Kidney (tissue), 10 donors: ENCODE measurements at regions not wholly inside any gene's neighbourhood (a gene's known extent, or its start where the extent isn't known, plus 50 kb on each side); places are given as distances from the start of the nearest gene placed in this dataset.
"Not testable (repeated sequence)": the region's sequence is repeated elsewhere in the genome, so short reads cannot be mapped to it uniquely, and the experiment has no call there.

Experiments used
- DNase-seq, 5 donors: peaks; one replicate each; pipeline ENCODE4 v3.0.0-alpha.2; 2013 to 2020
- FAIRE-seq: peaks from 2 replicates; lab custom pipeline; 2012; peaks lifted over from hg19 to GRCh38; lab: Jason Lieb, UNC
- H3K27ac ChIP-seq, 2 donors: one replicate each; pipeline ENCODE4 v1.7.0; 2013; ENCODE audit warnings: low read depth in 2 of 2, low read length in 2 of 2, inconsistent platforms in 1 of 2
- H3K27me3 ChIP-seq: one replicate; pipeline ENCODE4 v1.7.1; 2013; ENCODE audit warnings: low read length, inconsistent platforms; ENCODE audit not compliant: control insufficient read depth, insufficient read depth
- H3K36me3 ChIP-seq, 3 donors: one replicate each; pipeline versions ENCODE4 v1.7.0 to v1.7.1; 2013; ENCODE audit warnings: low read length in 3 of 3, control low read depth in 1 of 3, inconsistent platforms in 1 of 3; ENCODE audit not compliant: insufficient read depth in 3 of 3, control insufficient read depth in 2 of 3
- H3K4me1 ChIP-seq, 3 donors: one replicate each; pipeline versions ENCODE4 v1.7.0 to v1.7.1; 2013; ENCODE audit warnings: low read length in 3 of 3, inconsistent platforms in 1 of 3, low read depth in 1 of 3; ENCODE audit not compliant: control insufficient read depth in 2 of 3, insufficient read depth in 2 of 3
- H3K4me3 ChIP-seq, 3 donors: one replicate each; pipeline versions ENCODE4 v1.7.0 to v1.8.1; 2013; ENCODE audit warnings: low read length in 3 of 3, control low read depth in 1 of 3, inconsistent platforms in 1 of 3
- H3K9ac ChIP-seq, 3 donors: one replicate each; pipeline versions ENCODE4 v1.7.0 to v1.7.1; 2013; ENCODE audit warnings: low read length in 3 of 3, control low read depth in 1 of 3, inconsistent platforms in 1 of 3
- H3K9me3 ChIP-seq, 3 donors: one replicate each; pipeline versions ENCODE4 v1.7.0 to v1.7.1; 2013; ENCODE audit warnings: low read length in 3 of 3, control low read depth in 1 of 3, inconsistent platforms in 1 of 3; ENCODE audit not compliant: control insufficient read depth in 2 of 3, insufficient read depth in 1 of 3
- intact Hi-C: fragments of 100-400 bp; cut with DNase I; formaldehyde crosslinking; loops from one replicate; pipeline ENCODE4 v1.11.1; 2022
- donor health status: control.
- donor health status: control.
- donor health status: DM: yes; HTN: yes; CAD: no.
- donor health status: Normal renal cell carcinoma (clear cell type).

- DNase-seq, H3K27me3 ChIP-seq, H3K27ac ChIP-seq, H3K9ac ChIP-seq, H3K4me1 ChIP-seq, H3K4me3 ChIP-seq, FAIRE-seq, H3K36me3 ChIP-seq, H3K9me3 ChIP-seq, intact Hi-C loops: not testable (repeated sequence)
These were observed 115.3 kb upstream of the NBPF26 start for GRCh38 chr1:120608314-120609014.

GRCh38 chr1:120609015-120609573 lies 114.7 kb upstream of the NBPF26 start:
- H3K27me3 ChIP-seq, H3K9me3 ChIP-seq, H3K27ac ChIP-seq, H3K4me3 ChIP-seq, DNase-seq, H3K36me3 ChIP-seq, H3K9ac ChIP-seq, intact Hi-C loops, H3K4me1 ChIP-seq, FAIRE-seq: not testable (repeated sequence)

GRCh38 chr1:120609834-120610233 lies 113.9 kb upstream of the NBPF26 start:
- DNase-seq, H3K36me3 ChIP-seq, H3K27me3 ChIP-seq, H3K27ac ChIP-seq, intact Hi-C loops, H3K9ac ChIP-seq, FAIRE-seq, H3K4me3 ChIP-seq, H3K9me3 ChIP-seq, H3K4me1 ChIP-seq: not testable (repeated sequence)

- H3K9me3 ChIP-seq, intact Hi-C loops, H3K4me1 ChIP-seq, H3K9ac ChIP-seq, H3K36me3 ChIP-seq, H3K27ac ChIP-seq, H3K4me3 ChIP-seq, DNase-seq, FAIRE-seq, H3K27me3 ChIP-seq: not testable (repeated sequence)
These were observed 108.7 kb upstream of the NBPF26 start for GRCh38 chr1:120614931-120615639.

GRCh38 chr1:120617493-120617892 lies 106.3 kb upstream of the NBPF26 start:
- intact Hi-C loops, H3K27me3 ChIP-seq, DNase-seq, FAIRE-seq, H3K4me1 ChIP-seq, H3K36me3 ChIP-seq, H3K9me3 ChIP-seq, H3K27ac ChIP-seq, H3K9ac ChIP-seq, H3K4me3 ChIP-seq: not testable (repeated sequence)

GRCh38 chr1:120619867-120620692 lies 103.7 kb upstream of the NBPF26 start:
- H3K4me3 ChIP-seq, H3K4me1 ChIP-seq, H3K9ac ChIP-seq, DNase-seq, intact Hi-C loops, H3K27ac ChIP-seq, H3K27me3 ChIP-seq, H3K9me3 ChIP-seq, H3K36me3 ChIP-seq, FAIRE-seq: not testable (repeated sequence)

DNA sequence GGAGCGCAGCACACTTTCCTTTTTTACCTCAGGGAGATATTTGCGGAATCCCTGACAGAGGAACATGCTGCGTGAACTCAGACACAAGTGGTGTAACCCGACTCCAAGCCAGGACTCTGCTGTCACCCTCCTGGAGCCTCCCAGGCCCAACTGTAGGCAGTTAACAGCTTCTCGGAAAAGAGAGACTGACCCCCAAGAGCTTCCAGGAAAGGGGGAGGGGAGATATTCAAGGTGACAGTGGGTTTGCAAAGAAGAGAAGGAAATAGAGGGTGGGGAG lies 103.1 kb upstream of the NBPF26 start:
- H3K36me3 ChIP-seq, intact Hi-C loops, DNase-seq, H3K27ac ChIP-seq, H3K9ac ChIP-seq, H3K9me3 ChIP-seq, H3K4me3 ChIP-seq, H3K27me3 ChIP-seq, FAIRE-seq, H3K4me1 ChIP-seq: not testable (repeated sequence)

- H3K4me3 ChIP-seq, H3K36me3 ChIP-seq, intact Hi-C loops, FAIRE-seq, H3K27me3 ChIP-seq, DNase-seq, H3K9me3 ChIP-seq, H3K9ac ChIP-seq, H3K27ac ChIP-seq, H3K4me1 ChIP-seq: not testable (repeated sequence)
These were observed 102.5 kb upstream of the NBPF26 start for GRCh38 chr1:120621278-120621677.
